Right forelimb (tissue), 1 donor: ENCODE measurements at regions not wholly inside any gene's neighbourhood (a gene's known extent, or its start where the extent isn't known, plus 50 kb on each side); places are given as distances from the start of the nearest gene placed in this dataset.

Source experiments
- DNase-seq: peaks from one replicate; pipeline ENCODE4 v3.0.0-alpha.2; 2018

DNA sequence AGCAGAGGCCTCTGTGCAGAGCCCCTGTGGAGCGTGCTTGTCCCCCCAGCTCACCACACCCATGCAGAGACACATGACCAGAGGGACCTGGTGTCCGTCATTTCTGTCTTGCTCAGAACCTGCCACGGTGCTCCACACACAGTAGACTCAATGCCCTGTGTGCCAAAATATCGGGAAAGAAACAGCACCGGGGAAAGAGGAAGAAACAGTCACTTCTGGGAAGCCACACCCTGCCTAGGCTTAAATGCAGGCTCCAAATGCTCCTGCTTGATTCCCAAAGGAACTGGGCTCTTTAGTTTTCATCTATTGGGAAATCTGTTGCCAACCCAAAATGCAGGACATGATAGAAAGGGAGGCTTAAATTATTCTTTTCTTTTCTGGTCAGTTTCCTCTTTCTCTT lies 503.9 kb downstream of the CD83 start:
- DNase-seq: no peak

DNA sequence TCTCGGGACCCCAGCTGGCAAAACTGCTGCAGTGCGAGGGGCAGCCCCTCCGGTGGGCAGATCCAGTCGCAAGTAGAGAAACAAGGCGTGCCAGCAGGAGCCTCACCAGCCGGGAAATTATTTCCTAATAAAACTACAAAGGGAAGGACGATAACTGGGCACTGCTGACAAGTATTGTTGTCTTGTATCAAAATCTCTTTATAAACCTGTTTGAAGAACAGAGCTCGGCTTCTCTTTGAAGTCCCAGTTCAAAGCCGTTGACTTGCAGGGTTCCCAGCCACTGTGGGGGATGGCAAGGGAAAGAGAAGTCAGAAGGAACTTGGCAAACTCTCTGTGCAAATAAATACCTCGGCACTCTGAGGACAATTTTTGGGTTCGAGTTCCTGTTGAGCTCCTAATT lies 504.5 kb downstream of the CD83 start:
- no peak for DNase-seq

DNA sequence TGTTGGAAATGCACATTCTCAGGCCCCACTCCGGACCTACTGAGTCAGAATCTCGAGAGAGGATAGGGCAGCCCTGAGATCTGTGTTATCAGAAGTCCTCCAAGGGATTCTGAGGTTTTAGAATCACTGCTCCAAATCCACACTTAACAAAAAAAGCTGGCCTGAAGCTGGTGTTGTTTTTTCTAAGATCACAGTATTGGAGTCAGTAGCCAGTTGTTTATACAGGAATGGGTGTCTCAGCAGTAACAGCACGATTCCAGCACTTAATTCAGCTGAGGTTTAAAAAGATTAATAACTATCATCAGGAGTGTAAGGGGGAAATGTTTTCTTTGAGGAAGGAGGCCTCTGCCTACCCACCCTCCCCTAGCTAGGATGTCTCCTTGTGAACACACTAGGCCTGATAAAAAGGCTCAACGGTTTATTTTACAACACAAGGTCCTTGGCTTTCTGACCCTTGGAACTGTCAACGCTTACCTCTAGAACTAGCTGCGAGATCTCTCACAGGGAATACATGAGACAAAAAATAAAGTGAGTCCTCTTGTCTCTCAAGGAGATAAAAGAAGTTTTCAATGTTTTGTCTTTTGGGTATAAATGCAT lies 505.4 kb downstream of the CD83 start:
- DNase-seq: no peak

DNA sequence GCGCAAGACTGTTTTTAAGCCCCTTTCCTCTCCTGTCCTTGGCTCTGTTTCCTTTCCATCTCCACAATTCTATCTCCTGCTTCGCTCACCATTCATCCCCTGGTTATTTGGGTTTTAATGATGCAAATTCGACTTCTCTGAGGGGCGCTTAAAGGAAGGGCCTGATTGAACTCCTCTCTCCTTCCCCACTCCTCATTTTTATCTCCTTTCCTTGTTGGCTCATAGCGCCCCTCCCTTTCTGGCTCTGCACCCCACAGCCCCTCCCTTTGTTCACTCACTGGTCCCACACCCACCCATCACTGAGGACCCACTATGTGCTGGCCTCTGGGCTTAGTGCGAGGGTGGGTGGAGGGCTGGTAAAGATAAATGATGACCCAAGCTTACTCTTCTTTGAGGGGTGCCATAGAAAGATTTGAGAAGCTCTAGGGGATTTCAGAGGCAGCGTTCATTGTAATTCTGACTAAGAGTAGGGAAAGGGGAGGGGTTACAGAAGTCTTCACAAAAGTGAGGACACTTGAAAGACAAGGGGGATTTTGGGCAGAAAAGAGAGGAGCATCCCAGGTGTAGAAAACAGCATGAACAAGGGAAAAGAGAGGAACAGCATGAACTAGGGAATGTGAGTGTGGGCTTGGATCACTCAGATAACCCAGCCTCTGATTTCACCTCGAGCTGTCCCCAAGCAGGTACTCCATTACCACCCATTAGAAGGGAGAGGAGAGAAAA lies 507.8 kb downstream of the CD83 start:
- DNase-seq: no peak

DNA sequence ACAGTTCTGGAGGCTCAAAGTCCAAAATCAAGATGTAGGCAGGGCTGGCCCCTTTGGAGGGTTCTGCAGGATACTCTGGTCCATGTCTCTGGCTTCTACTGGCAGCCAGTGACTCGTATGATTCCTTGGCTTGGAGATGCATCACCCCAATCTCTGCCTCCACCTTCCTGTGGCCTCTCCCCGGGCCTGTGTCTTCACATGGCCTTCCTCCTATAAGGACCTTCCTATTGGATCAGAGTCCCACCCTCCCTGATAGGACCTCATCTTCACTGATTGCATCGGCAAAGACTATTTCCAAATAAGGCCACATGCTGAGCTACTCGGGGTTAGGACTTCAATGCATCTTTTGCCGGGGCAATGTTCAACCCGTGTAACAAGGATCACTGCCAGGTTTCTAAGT lies 509.0 kb downstream of the CD83 start:
- no peak for DNase-seq

DNA sequence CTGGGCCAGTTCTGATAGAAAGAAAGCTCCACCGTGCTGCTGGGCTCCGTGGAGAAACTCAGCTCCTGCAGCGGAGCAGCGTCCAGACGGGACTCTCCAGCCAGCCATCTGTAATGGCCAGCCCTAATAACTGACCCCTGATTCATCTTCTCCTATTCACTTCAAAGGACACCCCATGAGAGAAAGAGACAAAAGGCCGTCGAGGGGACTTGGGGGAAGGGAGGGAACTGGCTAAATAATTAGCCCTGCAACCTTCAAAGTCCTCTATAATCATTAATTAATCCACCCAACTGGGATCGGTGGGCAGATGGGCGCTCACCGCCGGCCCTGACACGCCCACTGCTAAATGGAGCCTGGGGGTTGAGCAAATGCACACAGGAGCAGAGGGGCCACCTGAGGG lies 512.4 kb downstream of the CD83 start:
- no peak for DNase-seq

DNA sequence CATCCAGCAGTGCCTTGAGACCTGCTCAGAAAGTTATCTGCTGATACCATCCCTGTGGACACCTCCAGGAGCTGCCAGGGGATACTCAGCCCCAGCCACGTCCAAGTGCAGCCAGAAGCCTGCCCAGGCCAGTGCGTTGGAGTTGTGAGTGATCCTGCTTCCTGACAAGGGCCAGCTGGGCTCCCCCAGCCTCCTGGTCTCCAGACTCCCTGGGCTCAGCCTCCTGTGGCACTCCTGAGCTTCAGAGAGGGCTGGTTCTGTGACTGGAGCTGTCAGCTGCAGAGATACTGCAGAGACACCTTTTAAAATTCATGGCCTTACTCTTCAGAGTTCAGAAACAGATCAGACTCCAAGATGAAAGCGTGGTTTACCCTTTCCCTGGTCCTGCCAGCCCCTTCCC lies 515.9 kb downstream of the CD83 start:
- no peak for DNase-seq

DNA sequence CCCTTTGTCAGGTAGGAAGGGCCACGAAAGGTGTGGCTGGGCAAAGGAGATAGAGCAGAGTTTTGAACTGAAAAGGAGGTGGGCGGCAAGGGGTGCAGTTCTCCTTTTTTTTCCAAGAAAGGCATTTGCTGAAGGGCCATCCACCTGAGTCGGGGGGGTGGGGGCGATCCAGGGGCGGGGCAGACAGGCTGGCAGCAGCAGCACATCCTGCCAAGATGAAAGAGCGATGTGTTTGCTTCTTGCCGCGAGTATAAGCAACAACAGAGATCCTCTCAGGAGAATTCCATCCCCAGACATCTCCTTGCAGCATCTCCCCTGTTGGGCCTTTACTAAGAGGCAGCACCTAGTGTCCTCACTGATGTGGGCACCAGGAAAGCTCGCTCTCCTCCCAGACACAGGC lies 516.5 kb downstream of the CD83 start:
- DNase-seq: no peak

DNA sequence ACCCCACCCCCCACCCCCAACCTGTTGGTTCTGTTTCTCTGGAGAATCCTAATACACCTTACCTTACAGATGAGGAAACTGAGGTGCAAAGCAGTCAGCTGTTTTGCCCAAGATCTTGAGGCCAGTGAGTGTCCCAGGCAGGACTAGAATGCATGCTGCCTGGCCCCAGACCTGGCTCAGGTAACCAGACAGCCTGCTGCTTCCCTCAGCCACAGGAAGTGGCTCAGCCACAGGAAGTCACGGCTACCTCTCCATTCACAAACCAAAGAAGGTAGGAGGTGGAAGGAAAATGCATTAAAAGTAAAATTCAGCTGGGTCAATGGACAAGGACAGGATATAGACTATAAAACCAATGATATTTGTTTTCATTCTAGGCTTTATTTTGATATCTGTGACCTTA lies 517.6 kb downstream of the CD83 start:
- no peak for DNase-seq

DNA sequence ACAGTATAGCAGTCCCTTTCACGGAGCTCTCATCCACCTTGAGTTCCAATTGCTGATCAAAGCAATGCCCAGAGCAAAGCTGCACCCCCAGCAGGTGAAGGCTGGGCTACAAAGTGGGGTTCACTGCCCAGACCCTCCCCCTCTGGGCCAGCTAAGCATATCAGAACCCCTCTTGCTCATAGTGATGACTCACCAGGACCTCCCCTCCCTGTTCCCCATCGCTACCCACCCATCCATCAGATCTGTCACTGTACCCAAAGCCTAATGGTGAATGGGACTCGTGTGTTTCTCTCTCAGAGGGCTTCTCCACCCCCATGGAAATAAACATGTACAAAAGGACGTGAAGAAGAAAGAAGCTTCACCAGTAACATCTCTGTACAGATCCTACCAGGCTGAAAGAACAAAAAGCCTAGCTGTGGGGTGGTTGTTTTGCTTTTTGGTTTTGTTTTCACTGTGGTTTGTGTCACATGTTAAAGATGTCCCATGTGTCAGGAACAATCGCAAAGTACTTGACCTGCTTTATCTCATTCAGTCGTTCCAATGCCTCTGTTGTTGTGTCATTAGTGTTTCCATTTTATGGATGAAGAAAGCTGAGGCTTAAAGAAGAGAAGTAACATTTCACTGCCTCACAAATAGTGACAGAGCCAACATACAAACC lies 518.5 kb downstream of the CD83 start:
- no peak for DNase-seq

DNA sequence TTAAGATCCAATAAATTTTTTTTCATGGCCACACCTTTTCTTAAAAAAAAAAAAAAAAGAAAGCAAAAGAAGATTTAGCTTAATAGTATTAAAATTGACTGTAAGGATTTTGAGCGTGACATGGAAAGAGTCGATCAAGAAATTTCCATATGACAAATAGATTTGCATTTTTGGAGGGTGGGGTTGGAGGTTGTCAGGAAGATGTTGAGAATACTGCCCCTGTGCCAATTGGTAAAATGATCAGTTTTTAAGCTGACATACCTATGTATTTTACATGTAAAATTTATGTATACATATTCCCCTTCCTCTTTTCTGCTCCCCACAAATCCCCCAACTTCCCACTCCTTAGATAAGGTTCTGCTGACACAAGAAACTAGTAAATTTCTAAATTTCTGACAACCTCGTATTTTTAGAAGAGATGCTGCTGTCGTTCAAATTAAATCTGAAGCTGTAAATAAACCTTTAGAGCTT lies 520.9 kb downstream of the CD83 start:
- DNase-seq: no peak

DNA sequence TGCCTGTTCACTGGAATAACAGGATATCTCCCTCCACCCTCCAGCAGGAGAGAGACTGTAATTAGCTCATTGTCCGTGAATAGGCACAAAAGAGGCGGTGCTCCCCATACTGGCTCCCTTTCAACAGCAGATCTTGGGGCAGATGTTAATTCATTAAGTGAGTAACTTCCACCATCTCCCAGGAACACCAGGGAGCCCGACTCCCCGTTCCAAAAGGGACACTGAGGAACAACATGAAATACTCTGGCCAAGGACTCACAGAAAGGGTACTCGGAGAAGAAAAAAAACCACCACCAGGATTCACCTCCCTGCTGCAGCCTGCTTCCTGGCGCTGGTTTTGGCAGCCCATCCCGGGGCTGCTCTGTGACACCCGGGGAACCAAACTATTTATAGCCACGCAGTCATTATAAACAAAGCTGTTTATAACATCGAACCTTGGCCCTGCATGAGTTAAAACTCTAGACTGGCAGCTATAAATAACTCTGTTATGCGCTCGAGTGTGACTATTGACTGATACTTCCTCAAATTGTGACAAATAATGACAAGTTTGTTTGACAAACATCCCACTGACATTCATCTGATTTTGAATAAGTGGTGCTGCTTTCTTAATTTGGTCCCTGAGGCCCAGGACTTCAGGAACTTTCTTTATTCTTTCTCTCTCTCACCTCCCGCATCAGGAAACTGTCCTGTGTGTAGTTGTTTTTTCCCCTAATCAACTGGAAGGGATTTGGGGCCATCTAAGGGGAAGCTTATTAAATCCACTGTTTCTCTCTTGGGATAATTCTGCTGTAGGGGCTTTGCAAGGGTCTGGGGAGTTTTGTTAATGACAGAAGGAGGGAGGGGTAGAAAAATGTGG lies 521.6 kb downstream of the CD83 start:
- no peak for DNase-seq

DNA sequence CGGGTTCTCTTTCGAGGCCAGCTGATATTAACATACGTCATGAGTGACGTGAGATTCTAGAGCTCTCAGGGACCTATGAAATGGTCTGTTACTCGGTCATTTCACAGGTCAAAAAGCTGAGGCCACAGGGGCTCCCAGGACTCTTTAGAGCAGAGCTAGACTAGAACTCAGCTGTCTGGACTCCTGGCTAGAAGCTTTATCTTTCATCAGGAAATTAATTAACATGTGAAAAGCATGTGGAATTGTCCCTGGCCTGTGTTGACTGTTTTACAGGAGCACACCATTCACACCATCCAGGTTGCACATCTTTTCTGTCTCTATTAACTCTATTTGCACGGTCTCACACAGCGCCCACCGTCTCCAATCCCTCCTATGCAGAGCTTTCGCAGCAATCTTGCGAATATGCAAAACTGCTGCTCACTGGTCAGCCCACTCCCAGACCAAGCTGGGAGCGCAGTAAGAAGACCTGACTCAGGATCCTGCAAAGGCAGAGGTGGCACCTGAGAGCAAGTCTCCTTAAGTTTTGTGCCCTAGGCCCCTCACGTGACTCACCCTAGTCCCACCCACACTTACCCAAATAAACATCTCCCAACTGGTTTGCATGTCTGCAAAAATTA lies 522.5 kb downstream of the CD83 start:
- no peak for DNase-seq

DNA sequence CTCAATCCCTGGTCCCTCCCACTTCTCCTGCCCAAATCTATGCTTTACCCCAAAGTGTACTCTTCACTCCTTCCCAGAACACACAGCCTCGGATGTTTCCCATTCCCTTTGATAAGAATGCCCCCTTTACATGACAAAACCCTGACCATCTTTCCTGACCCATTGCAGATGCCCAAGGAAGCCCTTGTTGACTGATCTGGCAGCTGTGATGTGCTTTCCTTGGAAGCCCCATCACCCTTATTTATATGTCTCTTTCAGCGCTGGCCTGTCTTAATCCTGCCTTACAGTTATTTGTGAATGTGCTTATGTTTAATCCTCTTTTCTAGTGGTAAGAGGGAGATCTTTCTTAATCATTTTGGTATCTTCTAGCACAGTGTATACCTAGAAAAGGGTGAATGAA lies 523.1 kb downstream of the CD83 start:
- DNase-seq: no peak

DNA sequence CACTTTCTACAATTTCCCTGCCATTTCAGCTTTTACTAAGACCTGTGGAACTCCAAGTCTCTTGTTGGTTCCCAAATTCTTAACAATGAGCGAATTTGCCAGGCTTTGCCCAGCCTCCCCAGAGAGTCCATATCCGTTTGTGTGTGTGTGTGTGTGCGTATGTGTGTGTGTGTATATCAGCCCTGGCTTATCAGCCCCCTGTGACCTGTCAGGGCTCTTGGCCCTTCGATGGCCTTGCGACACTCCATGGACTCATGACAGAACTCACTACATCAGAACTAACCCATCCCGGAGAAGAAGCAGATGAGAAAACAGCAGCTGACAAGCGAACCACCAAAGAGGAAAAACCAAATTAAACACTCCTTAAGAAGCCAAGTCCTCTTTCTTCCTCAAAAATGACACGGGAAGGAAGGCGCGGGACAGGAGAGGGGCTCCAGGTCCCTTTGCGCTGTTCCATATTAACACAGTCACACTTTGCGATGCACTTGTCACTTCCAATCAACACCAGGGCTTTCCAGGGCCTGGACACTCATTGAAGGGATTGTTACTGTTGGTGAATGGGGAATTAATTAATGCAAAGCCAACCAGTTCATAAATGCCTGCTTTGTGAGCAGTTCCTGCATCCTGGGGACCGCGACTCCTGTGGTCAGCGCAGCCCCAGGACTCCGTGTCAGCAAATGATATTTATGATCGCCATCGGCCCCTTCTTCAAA lies 524.0 kb downstream of the CD83 start:
- no peak for DNase-seq

DNA sequence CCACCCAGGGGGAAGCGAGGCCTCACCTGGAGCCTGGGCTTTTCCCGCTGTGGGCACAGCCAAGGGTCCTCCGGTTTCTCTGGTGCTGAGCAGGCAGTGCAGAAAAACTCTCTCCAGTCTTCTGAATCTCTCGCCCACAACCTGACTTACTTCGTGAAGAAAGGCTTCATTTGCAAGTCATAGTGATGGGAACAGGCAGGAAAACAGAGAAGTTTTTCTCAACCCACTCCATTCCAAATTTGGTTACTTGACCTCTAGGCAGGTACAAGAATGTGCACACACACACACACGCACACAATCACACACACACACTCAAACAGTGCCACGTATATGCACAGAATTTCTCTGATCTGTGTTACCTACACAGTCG lies 524.5 kb downstream of the CD83 start:
- DNase-seq: no peak

DNA sequence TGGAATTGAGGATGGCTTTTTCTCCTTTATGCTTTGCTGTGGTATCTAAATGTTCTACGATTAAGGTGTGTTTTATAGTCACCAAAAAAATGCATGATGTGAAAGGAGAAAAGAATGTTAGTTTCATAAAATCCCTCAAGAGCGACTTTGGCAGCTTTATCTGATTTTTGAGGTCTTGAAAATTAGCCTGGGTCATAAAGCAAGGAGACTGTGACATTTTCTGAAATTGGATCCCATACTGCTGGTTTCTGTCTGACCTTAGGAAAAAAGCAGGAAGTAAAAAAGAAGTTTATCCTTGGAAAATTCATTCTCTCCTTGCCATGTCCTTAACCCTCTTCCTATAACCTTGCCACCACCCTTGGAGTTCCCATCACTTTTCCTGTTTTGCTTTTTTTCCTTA lies 525.3 kb downstream of the CD83 start:
- DNase-seq: no peak

DNA sequence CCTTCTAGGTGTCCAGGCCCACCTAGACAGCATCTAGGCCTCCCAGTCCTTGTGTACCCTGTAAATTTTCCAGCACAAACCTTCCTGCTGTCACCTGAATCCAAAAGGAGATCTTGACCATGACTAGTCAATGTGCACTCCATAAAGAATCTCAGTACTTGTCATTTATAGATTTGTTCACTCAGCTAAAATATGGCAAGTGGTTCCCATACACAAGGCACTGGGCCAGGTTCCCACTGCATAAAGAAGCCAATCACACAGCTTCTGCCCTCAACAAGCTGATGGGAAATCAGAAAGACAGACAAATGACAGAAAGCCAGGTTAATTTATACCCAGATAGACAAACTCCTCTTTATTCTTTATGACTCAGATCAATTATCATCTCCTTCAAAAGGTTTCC lies 526.8 kb downstream of the CD83 start:
- DNase-seq: no peak

DNA sequence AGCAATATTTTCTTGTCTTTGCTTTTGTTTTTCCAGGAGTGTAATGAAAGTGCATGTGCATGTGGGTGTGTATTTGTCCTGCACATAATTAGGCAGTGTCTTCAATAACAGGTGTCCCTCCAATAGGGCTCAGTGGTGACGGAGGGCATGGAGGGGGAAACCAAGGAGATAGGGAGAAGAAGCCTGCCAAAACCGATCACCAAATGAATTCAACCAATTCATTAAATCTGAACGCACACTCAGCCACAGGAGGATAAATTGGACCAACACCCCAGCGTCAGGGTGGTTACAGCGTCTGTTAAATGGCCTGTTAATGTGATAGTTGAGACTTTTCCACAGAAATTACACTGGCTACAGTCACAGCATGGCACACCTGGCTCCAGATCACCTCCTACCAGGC lies 527.6 kb downstream of the CD83 start:
- DNase-seq: no peak

DNA sequence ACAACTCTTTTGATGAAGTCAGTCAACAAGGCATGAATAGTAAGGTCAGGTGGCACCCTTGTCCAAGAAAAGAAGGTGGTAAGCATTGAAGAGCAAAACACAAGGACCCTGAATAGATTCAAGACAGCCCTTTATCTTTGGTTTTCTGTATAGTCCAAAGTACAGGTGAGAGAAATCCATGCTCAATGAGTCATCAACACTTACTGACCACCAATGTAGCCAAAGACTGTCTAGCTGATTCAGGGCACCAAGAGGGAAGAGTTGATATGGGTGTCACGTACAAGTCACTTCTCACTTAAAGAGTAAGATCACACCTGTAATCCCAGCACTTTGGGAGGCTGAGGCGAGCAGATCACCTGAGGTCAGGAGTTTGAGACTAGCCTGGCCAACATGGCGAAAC lies 528.3 kb downstream of the CD83 start:
- no peak for DNase-seq

DNA sequence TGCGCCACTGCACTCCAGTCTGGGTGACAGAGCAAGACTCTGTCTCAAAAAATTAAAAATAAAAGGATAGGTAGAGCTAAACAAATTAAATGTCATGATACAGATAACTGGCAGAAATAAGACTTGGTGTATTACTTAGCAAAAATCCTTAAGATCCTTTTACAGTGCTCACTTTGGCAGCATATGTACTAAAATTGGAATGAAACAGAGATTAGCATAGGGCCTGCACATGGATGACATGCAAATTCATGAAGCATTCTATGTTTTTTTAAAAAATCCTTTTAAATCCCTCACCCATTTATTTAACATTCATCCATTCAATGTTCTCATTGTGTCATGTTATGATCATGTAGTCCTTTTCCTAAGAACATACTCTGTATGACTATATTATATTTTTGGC lies 528.8 kb downstream of the CD83 start:
- DNase-seq: no peak

DNA sequence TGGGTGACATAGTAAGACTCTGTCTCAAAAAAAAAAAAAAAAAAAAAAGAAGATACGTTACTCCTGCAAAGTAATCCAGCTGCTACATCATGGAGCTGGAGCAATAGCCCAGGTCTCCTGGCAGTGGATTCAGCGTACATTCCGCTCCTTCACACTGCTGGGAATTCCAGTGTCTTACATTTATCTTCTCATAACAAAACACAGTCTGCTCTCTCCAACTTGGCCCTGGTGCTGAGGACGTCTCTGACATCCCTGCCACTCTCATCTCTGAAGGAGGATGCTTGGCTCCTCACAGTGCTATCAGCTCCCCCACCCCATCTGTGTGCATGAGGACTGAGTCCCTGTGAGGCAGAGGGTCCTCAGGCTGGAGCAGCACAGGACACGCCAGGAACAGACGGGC lies 529.8 kb downstream of the CD83 start:
- DNase-seq: no peak
